ENCODE measurements at regions not wholly inside any gene's neighbourhood (a gene's known extent, or its start where the extent isn't known, plus 50 kb on each side); places are given as distances from the start of the nearest gene placed in this dataset.

GRCh38 chr11:97022955-97023354 is 633.1 kb downstream of the JRKL start:
- TF ChIP-seq ZBTB33 (IDR thresholded peaks at IDR 0.05) (no peak), REST (IDR thresholded peaks at IDR 0.05) (no peak), CTCF (IDR thresholded peaks at IDR 0.05; ENCODE audit: low read depth, low read length, missing input control) (no peak), TAF1 (conservative IDR thresholded peaks at IDR 0.05) (no peak), RAD21 (IDR thresholded peaks at IDR 0.05) (no peak), JUND (IDR thresholded peaks at IDR 0.05) (no peak), ATF3 (IDR thresholded peaks at IDR 0.05) (no peak), EGR1 (IDR thresholded peaks at IDR 0.05; ENCODE audit: low read depth in 2 of 2) (no peak), MAX (IDR thresholded peaks at IDR 0.05) (no peak)
